SU-DHL-6 (cell line): ENCODE measurements at regions not wholly inside any gene's neighbourhood (a gene's known extent, or its start where the extent isn't known, plus 50 kb on each side); places are given as distances from the start of the nearest gene placed in this dataset.

Source experiments
- H2AFZ ChIP-seq: fragments of 200-600 bp; sonication (generic); 2 replicates; pipeline ENCODE4 v1.6.1; 2014; ENCODE audit warnings: low read depth, mild to moderate bottlenecking, moderate library complexity, mixed read lengths, antibody characterized with exemption, low read length; ENCODE audit not compliant: severe bottlenecking
- H3F3A ChIP-seq: fragments of 200-600 bp; shearing (Covaris generic); 2 replicates; pipeline ENCODE4 v1.6.0; 2016; ENCODE audit warnings: antibody characterized with exemption, mild to moderate bottlenecking; ENCODE audit not compliant: insufficient read depth
- H3K27ac ChIP-seq: fragments of 200-600 bp; sonication (generic); 2 replicates; pipeline ENCODE4 v1.5.1; 2016; ENCODE audit warnings: low read depth, mild to moderate bottlenecking, low read length, moderate library complexity, mixed read lengths
- H3K27me3 ChIP-seq: fragments of 200-600 bp; sonication (generic), shearing (Covaris generic); 2 replicates; pipeline ENCODE4 v1.6.0; 2014; ENCODE audit warnings: mild to moderate bottlenecking, low read length
- H3K36me3 ChIP-seq: fragments of 200-600 bp; sonication (generic); 2 replicates; pipeline ENCODE4 v1.6.1; 2014; ENCODE audit warnings: mild to moderate bottlenecking, low read length, mixed read lengths
- H3K4me2 ChIP-seq: fragments of 300-600, 200-600 bp; shearing (Covaris generic), sonication (generic); 2 replicates; pipeline ENCODE4 v1.6.0; 2014; ENCODE audit warnings: low read length, low read depth, mild to moderate bottlenecking; ENCODE audit not compliant: poor library complexity, severe bottlenecking
- H3K4me3 ChIP-seq: fragments of 200-600 bp; sonication (generic); 2 replicates; pipeline ENCODE4 v1.5.1; 2014; ENCODE audit warnings: antibody characterized with exemption, low read length, mild to moderate bottlenecking, mixed read lengths; ENCODE audit not compliant: insufficient read depth, poor library complexity, severe bottlenecking
- H3K79me2 ChIP-seq: fragments of 200-600 bp; sonication (generic); 2 replicates; pipeline ENCODE4 v1.6.1; 2014; ENCODE audit warnings: mild to moderate bottlenecking, low read length, moderate library complexity; ENCODE audit not compliant: insufficient read depth
- H3K9ac ChIP-seq: fragments of 200-600 bp; sonication (generic); 2 replicates; pipeline ENCODE4 v1.7.0; 2014; ENCODE audit warnings: mild to moderate bottlenecking, low read length
- H3K9me2 ChIP-seq: fragments of 200-600 bp; sonication (generic); replicated peaks from 2 replicates; pipeline ENCODE4 v1.6.1; 2014; ENCODE audit warnings: low read length; ENCODE audit not compliant: insufficient read depth
- H3K9me3 ChIP-seq: fragments of 200-600 bp; sonication (generic); 2 replicates; pipeline ENCODE4 v1.6.1; 2014; ENCODE audit warnings: low read length, mixed read lengths; ENCODE audit not compliant: insufficient read depth
- H4K20me1 ChIP-seq: fragments of 200-600 bp; sonication (generic); 2 replicates; pipeline ENCODE4 v1.6.1; 2014; ENCODE audit warnings: low read depth, mild to moderate bottlenecking, antibody characterized with exemption, low read length, moderate library complexity, mixed read lengths
- CTCF ChIP-seq: fragments of 200-600 bp; sonication (generic); IDR thresholded peaks from one replicate; pipeline ENCODE4 v1.5.1; 2017; ENCODE audit warnings: antibody characterized with exemption, mild to moderate bottlenecking, low read length, moderate library complexity; ENCODE audit not compliant: insufficient read depth, poor library complexity, severe bottlenecking
- EZH2phosphoT487 ChIP-seq: fragments of 200-600 bp; sonication (generic), shearing (Covaris generic); conservative IDR thresholded peaks from 2 replicates; pipeline ENCODE4 v1.6.1; 2018; ENCODE audit warnings: mild to moderate bottlenecking, antibody characterized with exemption, low read length, moderate library complexity, mixed read lengths

DNA sequence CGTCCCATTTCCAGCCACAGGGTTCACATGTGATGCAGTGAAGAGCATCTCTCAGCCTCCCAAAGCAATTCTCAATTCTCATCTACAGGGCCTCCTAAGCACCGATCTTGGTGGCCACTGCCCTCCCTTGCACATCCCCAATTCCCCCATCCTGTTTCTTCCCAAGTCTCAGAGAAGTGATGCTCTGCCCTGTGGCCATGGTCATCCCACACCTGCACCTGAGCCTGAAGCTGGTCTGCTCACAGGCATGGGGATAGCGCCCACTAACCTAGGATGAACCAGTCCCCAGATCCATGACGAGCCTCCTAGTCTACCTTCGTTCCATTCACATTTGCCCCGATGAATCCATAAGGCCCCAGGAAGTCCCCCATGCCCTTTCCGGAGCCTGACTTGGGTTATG lies 201.5 kb downstream of the UACA start:
- Histone ChIP-seq H3K9me2 (no peaks in the 10 kb centered on the region), H3K36me3 (no peaks in the 10 kb centered on the region), H3K4me3 (no peak overlapping the region), H3F3A (no peaks in the 10 kb centered on the region), H3K79me2 (no peaks in the 10 kb centered on the region), H4K20me1 (no peaks in the 10 kb centered on the region), H3K27ac (no peak overlapping the region), H2AFZ (no peak overlapping the region), H3K27me3 (no peaks in the 10 kb centered on the region), H3K9me3 (no peaks in the 10 kb centered on the region), H3K9ac (no peak overlapping the region), H3K4me2 (no peak overlapping the region)
- no peak for TF ChIP-seq EZH2phosphoT487
- no peak for TF ChIP-seq CTCF

- Histone ChIP-seq H2AFZ (no peak overlapping the region), H3K27ac (no peak overlapping the region), H3K4me2 (no peak overlapping the region), H3K36me3 (no peaks in the 10 kb centered on the region), H3K9me2 (no peaks in the 10 kb centered on the region), H3K9me3 (no peaks in the 10 kb centered on the region), H4K20me1 (no peaks in the 10 kb centered on the region), H3K79me2 (no peaks in the 10 kb centered on the region), H3K9ac (no peak overlapping the region), H3K27me3 (no peaks in the 10 kb centered on the region), H3F3A (no peaks in the 10 kb centered on the region), H3K4me3 (no peak overlapping the region)
- TF ChIP-seq EZH2phosphoT487: no peak
- no peak for TF ChIP-seq CTCF
Measured at GRCh38 chr15:70560617-70561328, 202.6 kb downstream of the UACA start.

DNA sequence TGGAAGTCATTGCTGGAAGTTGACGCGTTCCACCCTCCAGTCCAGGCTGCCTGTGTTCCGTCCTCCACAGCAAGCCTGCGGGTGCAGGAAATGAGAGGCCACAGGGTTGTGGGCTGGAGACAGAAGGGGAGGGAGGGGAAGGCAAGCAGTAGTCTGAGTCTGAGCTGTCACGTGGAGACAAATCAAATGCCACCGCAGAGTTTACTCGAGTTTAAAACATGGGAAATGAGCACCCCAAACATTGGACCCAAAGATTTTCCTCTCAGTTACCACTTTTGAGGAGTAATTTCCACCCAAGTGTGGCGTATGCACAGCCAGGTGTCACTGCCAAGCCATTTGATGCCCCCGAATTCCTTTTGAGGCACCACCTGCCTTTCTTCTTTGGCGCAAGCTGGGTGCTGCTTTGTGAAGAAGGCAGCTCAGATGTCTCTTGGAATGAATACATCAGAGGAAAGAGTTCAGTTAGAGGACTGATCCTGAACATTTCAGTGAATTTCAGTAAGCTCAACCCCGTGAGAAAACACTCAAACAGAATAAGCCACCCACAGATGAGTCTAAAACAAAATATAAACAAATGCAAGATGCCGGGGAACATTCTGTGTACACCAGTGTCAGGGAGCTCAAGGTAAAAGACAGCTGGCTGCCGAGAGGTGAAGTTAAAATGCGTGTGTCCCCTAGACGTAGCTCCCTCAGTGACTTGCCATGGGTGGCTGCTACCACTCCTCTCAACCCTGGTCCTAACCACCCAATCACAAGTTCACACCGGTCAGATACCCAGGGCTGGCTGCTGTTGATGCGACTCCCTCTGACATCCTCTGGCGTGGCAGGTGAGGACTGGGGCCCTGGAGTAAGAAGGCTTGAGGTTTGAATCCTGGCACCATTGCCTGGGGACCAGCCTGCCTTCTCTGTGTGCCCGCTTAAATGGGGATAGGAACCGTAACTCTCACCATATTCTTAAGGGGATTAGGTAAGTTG lies 203.8 kb downstream of the UACA start:
- no peaks in the 10 kb centered on the region for H3K36me3 ChIP-seq
- H3K9ac ChIP-seq: no peak overlapping the region
- no peaks in the 10 kb centered on the region for H3K9me2 ChIP-seq
- no peaks in the 10 kb centered on the region for H3F3A ChIP-seq
- H3K79me2 ChIP-seq: no peaks in the 10 kb centered on the region
- H3K27ac ChIP-seq: no peak overlapping the region
- no peaks in the 10 kb centered on the region for H3K9me3 ChIP-seq
- no peak overlapping the region for H3K4me3 ChIP-seq
- no peak overlapping the region for H2AFZ ChIP-seq
- H3K27me3 ChIP-seq: no peaks in the 10 kb centered on the region
- no peak overlapping the region for H3K4me2 ChIP-seq
- no peak for TF ChIP-seq EZH2phosphoT487
- TF ChIP-seq CTCF: no peak
- no peaks in the 10 kb centered on the region for H4K20me1 ChIP-seq
